Endodermal cell (in vitro differentiated cells): ENCODE measurements at regions not wholly inside any gene's neighbourhood (a gene's known extent, or its start where the extent isn't known, plus 50 kb on each side); places are given as distances from the start of the nearest gene placed in this dataset.

Experiments used
- DNase-seq: peaks from one replicate; pipeline ENCODE4 v3.0.0-alpha.2; 2017
- H3K27ac ChIP-seq: 2 replicates; pipeline ENCODE4 v1.5.1; 2013; ENCODE audit warnings: mild to moderate bottlenecking, low read depth, low read length, moderate library complexity
- H3K27me3 ChIP-seq: 2 replicates; pipeline ENCODE4 v1.6.1; 2013; ENCODE audit warnings: mild to moderate bottlenecking, low read length, moderate library complexity; ENCODE audit not compliant: insufficient read depth, control insufficient read depth, poor library complexity, severe bottlenecking
- H3K36me3 ChIP-seq: 2 replicates; pipeline ENCODE4 v1.7.0; 2013; ENCODE audit warnings: mild to moderate bottlenecking, low read length, moderate library complexity; ENCODE audit not compliant: control insufficient read depth, insufficient read depth
- H3K4me1 ChIP-seq: one replicate; pipeline ENCODE4 v1.7.0; 2013; ENCODE audit warnings: low read length; ENCODE audit not compliant: control insufficient read depth, insufficient read depth
- H3K4me3 ChIP-seq: 2 replicates; pipeline ENCODE4 v1.5.1; 2013; ENCODE audit warnings: mild to moderate bottlenecking, low read length, moderate library complexity
- H3K9ac ChIP-seq: 2 replicates; pipeline ENCODE4 v1.6.1; 2013; ENCODE audit warnings: mild to moderate bottlenecking, low read length, moderate library complexity; ENCODE audit not compliant: poor library complexity, severe bottlenecking; ENCODE audit errors: extremely low read depth
- H3K9me3 ChIP-seq: 2 replicates; pipeline ENCODE4 v1.6.1; 2013; ENCODE audit warnings: mild to moderate bottlenecking, low read length, moderate library complexity; ENCODE audit not compliant: control insufficient read depth
- H3K27ac Mint-ChIP-seq: 2 replicates; pipeline ENCODE4 v1.8.0; 2020; ENCODE audit warnings: mixed read lengths
- H3K27me3 Mint-ChIP-seq: 2 replicates; pipeline ENCODE4 v1.8.0; 2021; ENCODE audit warnings: mild to moderate bottlenecking, mixed read lengths; ENCODE audit not compliant: insufficient read depth
- H3K36me3 Mint-ChIP-seq: 2 replicates; pipeline ENCODE4 v1.8.0; 2020; ENCODE audit warnings: low read depth, mixed read lengths
- H3K4me1 Mint-ChIP-seq: 2 replicates; pipeline ENCODE4 v1.8.0; 2020; ENCODE audit warnings: mixed read lengths
- H3K4me3 Mint-ChIP-seq: 2 replicates; pipeline ENCODE4 v1.8.0; 2020; ENCODE audit warnings: mild to moderate bottlenecking, moderate library complexity, mixed read lengths
- H3K9me3 Mint-ChIP-seq: 2 replicates; pipeline ENCODE4 v1.8.0; 2020; ENCODE audit warnings: mild to moderate bottlenecking, mixed read lengths
- WGBS, 2 experiments: methylation state at CpG; one replicate each; pipeline versions ENCODE4 v1.1.5 to v1.1.7; 2013; ENCODE audit warnings: missing lambda C conversion rate in 2 of 2, mixed read lengths in 1 of 2; ENCODE audit not compliant: insufficient coverage in 1 of 2, insufficient read length in 1 of 2; 5-methylcytosine and 5-hydroxymethylcytosine counted together
- TF ChIP-seq, protein P1 (sequence below): fragments of 200-600 bp; sonication (generic); conservative IDR thresholded peaks from 2 replicates; pipeline ENCODE4 v1.5.0; 2021; ENCODE audit warnings: antibody characterized with exemption, mild to moderate bottlenecking

DNA sequence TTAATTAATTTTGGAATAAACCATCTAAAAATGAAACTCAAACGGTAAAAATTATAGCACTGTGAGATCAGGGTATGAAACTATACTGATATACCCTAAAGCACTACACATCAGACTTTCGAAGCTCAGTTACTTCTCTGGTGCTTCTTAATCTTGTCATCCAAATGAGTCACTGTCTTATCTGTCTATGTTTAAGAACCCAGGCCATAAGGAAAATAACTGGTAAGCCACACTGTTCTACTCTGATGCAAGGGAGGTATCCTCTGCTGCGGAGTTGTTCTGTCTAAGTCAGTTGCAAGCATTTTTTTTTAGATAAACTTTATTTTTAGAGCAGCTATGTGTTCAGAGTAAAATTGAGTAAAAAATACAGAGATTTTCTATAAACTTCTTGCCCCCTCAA lies 830.8 kb upstream of the POU3F4 start:
- no peak for DNase-seq
- peaks cover 53% of the 10 kb centered on the region for H3K9me3 Mint-ChIP-seq
- H3K36me3 Mint-ChIP-seq, result no peaks in the 10 kb centered on the region
- Histone ChIP-seq H3K9me3 (no peaks in the 10 kb centered on the region), H3K36me3 (no peaks in the 10 kb centered on the region), H3K4me1 (no peaks in the 10 kb centered on the region), H3K27me3 (no peaks in the 10 kb centered on the region), H3K9ac (no peak overlapping the region), H3K4me3 (no peak overlapping the region), H3K27ac (no peak overlapping the region)
- H3K27me3 Mint-ChIP-seq, result no peaks in the 10 kb centered on the region
- no peak overlapping the region for H3K27ac Mint-ChIP-seq
- TF ChIP-seq, protein P1, sequence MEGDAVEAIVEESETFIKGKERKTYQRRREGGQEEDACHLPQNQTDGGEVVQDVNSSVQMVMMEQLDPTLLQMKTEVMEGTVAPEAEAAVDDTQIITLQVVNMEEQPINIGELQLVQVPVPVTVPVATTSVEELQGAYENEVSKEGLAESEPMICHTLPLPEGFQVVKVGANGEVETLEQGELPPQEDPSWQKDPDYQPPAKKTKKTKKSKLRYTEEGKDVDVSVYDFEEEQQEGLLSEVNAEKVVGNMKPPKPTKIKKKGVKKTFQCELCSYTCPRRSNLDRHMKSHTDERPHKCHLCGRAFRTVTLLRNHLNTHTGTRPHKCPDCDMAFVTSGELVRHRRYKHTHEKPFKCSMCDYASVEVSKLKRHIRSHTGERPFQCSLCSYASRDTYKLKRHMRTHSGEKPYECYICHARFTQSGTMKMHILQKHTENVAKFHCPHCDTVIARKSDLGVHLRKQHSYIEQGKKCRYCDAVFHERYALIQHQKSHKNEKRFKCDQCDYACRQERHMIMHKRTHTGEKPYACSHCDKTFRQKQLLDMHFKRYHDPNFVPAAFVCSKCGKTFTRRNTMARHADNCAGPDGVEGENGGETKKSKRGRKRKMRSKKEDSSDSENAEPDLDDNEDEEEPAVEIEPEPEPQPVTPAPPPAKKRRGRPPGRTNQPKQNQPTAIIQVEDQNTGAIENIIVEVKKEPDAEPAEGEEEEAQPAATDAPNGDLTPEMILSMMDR, result no peak
- H3K4me1 Mint-ChIP-seq, result no peaks in the 10 kb centered on the region
- no peak overlapping the region for H3K4me3 Mint-ChIP-seq
- 90% methylated on average over 3 of the region's 3 CpGs; no CpG with 5 or more reads in 1 of the 2 experiments for WGBS, 2 experiments

DNA sequence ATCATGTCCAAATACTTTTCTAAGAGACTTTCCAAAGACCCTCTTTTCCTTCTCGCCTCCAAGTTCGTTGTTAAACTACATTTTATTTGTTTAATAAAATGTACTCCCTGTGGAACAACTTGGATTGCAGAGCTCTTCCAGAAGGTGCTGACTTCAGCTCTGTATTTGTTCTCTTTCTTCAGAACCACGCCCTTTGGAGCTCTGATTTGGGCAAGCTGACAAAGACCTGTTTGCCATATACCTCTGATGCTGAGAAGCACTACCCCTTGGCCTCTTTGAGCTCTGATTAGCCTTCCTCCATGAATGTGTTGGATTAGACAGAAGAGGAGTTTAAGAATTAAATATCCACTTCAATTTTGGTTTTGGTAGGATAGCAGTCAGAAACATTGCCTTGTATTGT lies 815.1 kb upstream of the POU3F4 start:
- TF ChIP-seq, protein P1, result no peak
- Mint-ChIP-seq H3K4me3 (no peak overlapping the region), H3K27ac (no peak overlapping the region), H3K4me1 (no peaks in the 10 kb centered on the region), H3K36me3 (no peaks in the 10 kb centered on the region), H3K9me3 (peaks cover 46% of the 10 kb centered on the region), H3K27me3 (no peaks in the 10 kb centered on the region)
- H3K9me3 ChIP-seq, result no peaks in the 10 kb centered on the region
- H3K27ac ChIP-seq, result no peak overlapping the region
- DNase-seq, result no peak
- H3K9ac ChIP-seq, result no peak overlapping the region
- H3K4me1 ChIP-seq, result no peaks in the 10 kb centered on the region
- no peak overlapping the region for H3K4me3 ChIP-seq
- 87 to 100% methylated on average over 1 of the region's 3 CpGs for WGBS, 2 experiments
- no peaks in the 10 kb centered on the region for H3K36me3 ChIP-seq
- H3K27me3 ChIP-seq, result no peaks in the 10 kb centered on the region

DNA sequence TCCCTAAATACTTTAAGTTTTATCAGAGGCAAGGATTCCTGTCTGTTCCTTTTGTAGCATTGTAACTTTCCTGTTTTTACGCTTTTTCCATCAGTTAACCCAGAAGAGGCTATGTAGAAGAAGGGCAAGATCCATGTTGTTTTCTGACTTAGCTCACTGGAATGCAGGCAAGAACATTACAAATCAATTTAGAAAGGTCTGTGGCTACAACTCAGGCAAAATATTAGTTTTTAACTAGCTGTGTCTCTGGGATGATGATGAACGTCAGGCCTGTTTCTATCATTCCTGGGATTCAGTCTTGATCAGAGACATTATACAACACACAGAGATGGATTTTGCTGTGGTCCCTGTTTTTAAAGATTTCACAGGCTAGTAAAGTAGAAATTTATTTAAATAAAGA lies 813.0 kb upstream of the POU3F4 start:
- H3K36me3 ChIP-seq, result no peaks in the 10 kb centered on the region
- no peak overlapping the region for H3K4me3 Mint-ChIP-seq
- H3K27me3 Mint-ChIP-seq, result no peaks in the 10 kb centered on the region
- H3K4me3 ChIP-seq, result no peak overlapping the region
- H3K9me3 ChIP-seq, result no peaks in the 10 kb centered on the region
- H3K9me3 Mint-ChIP-seq, result peaks cover 42% of the 10 kb centered on the region
- no peak for DNase-seq
- no peak overlapping the region for H3K27ac ChIP-seq
- H3K4me1 ChIP-seq, result no peaks in the 10 kb centered on the region
- TF ChIP-seq, protein P1, result no peak
- WGBS, 2 experiments, result 94% methylated on average over 2 of the region's 2 CpGs; no CpG with 5 or more reads in 1 of the 2 experiments
- H3K4me1 Mint-ChIP-seq, result no peaks in the 10 kb centered on the region
- no peak overlapping the region for H3K9ac ChIP-seq
- H3K27ac Mint-ChIP-seq, result no peak overlapping the region
- no peaks in the 10 kb centered on the region for H3K36me3 Mint-ChIP-seq
- no peaks in the 10 kb centered on the region for H3K27me3 ChIP-seq
